Epithelial cell of esophagus (primary cell): ENCODE measurements at regions not wholly inside any gene's neighbourhood (a gene's known extent, or its start where the extent isn't known, plus 50 kb on each side); places are given as distances from the start of the nearest gene placed in this dataset.

Source experiments
- DNase-seq: peaks from one replicate; pipeline ENCODE4 v3.0.0; 2010; ENCODE audit warnings: low read depth
- H3K4me3 ChIP-seq: 2 replicates; pipeline ENCODE4 v1.5.1; 2011; ENCODE audit warnings: mild to moderate bottlenecking, low read length, control low read depth
- CTCF ChIP-seq: IDR thresholded peaks from 2 replicates; pipeline ENCODE4 v1.5.1; 2011; ENCODE audit warnings: low read depth, mild to moderate bottlenecking, low read length, control low read depth, inconsistent platforms; ENCODE audit not compliant: insufficient read depth; ENCODE audit errors: missing control alignments

DNA sequence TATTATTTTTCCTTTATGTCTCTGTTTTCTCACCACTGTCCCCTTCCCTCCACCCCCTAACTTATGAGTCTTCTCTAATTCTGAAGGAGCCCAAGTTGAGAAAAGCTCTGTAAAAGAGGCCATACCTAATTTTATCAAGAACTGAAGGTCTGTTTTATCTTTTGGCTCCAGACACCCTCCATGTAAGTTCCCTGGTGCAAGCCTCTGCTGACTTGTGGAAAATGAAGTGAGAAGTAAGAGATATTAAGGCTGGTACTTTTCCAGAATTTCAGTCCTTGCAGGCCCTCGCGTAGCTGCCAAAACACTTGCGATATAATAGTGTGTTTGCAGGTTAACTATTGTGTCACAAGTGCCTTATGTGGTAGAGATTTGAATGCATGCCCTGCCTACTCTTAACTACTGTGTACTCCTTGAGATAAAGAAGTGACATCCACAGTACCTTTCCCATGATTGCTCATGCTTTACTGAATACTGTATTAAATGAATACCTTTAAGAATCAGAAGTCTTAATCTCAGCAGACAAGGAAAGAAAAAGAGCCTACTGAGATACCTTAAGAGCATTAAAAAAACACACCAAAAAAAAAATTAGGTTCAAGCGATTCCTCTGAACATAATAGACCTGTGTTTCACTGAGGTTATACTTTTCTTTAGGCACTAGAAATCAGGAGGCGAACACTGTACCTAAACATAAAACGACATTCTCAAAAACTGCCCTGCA lies 143.6 kb upstream of the ZNF184 start:
- no peak for DNase-seq
- no peak for TF ChIP-seq CTCF
- H3K4me3 ChIP-seq = peak overlapping the region; percentile 57

DNA sequence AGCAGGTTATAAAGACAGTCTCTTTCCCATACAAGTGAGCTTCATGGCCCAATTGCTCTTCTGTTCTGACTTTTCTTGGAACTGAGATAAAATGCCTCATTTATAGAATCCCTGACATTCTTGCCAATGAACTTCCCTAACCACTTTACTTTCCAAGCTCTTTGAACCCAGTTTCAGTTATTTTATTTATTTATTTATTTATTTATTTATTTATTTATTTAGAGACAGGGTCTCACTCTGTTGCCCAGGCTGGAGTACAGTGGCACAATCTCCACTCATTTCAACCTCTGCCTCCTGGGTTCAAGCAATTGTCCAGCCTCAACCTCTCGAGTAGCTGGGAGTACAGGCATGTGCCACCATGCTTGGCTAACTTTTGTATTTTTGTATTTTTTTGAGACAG lies 138.5 kb upstream of the ZNF184 start:
- H3K4me3 ChIP-seq = no peak overlapping the region
- no peak for TF ChIP-seq CTCF
- DNase-seq = no peak

DNA sequence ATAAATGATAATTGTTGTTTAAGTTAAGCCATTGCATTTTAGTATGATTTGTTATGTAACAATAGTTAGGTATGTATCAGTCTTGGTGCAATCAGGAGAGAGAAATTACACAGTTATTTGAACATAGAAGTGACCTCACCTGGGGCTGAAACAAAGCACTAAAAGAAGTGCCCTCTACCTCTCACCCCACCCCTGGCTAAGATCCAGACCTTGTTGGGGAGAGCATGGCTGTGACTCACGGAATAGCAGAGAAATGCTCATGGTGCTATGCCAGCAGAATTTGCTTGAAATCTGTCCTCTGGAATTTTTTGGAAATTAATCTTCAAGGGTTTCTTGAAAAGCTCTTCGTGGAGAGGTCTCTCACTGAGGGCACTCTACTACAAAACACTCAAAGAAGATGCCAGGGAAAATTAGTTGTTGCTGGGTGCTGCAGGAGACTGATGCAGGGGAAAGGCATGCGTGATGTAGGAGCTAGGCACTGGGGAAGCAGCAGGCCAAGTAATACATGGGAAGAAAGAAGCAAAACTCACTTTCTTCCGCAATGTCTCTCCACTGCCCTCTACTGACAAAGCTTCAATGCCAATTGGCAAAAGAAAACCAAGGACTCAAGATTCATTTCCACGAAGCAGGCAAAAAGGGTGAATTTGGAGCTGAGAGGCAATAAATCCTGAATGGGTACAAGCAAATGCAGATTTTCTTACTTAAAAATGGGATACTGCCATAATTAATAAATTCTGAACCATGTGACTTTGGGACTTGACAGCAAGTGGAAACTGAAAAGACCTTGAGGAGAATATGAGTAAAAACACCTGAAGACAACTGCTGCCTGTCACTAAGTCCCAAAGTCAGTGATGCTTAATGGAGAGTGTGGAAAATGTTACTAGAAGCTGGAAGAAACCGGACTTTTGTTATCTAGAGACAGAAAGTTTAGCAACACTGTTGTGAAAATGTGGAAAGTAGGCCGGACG lies 136.3 kb upstream of the ZNF184 start:
- no peak overlapping the region for H3K4me3 ChIP-seq
- peak; percentile 89 for DNase-seq
- peak; percentile 96 for TF ChIP-seq CTCF

- peak overlapping the region; percentile 49 for H3K4me3 ChIP-seq
- peak; percentile 82 for DNase-seq
- TF ChIP-seq CTCF = no peak
These were observed 132.8 kb upstream of the ZNF184 start for GRCh38 chr6:27605401-27606342.

DNA sequence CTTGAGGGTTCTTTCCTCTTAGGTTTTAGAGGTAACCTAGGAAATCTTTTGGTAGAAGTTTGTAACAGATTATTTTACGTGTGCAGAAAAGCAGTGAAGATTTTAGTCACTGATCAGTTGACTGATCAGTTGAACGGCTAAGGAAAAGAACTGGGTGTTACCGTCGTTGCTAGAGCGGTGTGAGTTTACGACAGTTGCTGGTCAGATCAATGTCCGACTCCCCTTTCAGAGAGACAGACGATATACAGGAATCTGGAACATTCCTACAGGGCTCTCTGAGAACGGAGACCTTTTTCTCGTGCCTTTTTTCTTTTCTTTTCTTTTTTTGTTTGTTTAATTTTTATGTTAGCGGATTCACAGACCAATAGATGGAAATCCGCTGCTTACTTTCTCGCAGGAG lies 132.1 kb upstream of the ZNF184 start:
- no peak for DNase-seq
- TF ChIP-seq CTCF = no peak
- peak overlapping the region; percentile 49 for H3K4me3 ChIP-seq

GRCh38 chr6:27601668-27602254 lies 128.9 kb upstream of the ZNF184 start:
- no peak for TF ChIP-seq CTCF
- peak overlapping the region; percentile 35 for H3K4me3 ChIP-seq
- peak; percentile 38 for DNase-seq
